Upper lobe of left lung (tissue), 6 donors: ENCODE measurements at regions not wholly inside any gene's neighbourhood (a gene's known extent, or its start where the extent isn't known, plus 50 kb on each side); places are given as distances from the start of the nearest gene placed in this dataset.

Experiments used
- ATAC-seq, 2 donors: fragments of 200-7000 bp; cut with Tn5 transposase; one replicate each; pipeline ENCODE4 v1.9.1; 2022; ENCODE audit warnings: mild to moderate bottlenecking in 2 of 2, moderate library complexity in 2 of 2; ENCODE audit not compliant: low FRiP score in 2 of 2
- DNase-seq, 2 donors: peaks; one replicate each; pipeline ENCODE4 v3.0.0-alpha.2; 2019 to 2020
- H3K27ac ChIP-seq, 4 donors: fragments of 200-600 bp; sonication (generic); one replicate each; pipeline ENCODE4 v1.5.1; 2016 to 2019
- H3K27me3 ChIP-seq, 4 donors: fragments of 200-600 bp; sonication (generic); one replicate each; pipeline ENCODE4 v1.5.1; 2017 to 2019
- H3K36me3 ChIP-seq, 4 donors: fragments of 200-600 bp; sonication (generic); one replicate each; pipeline ENCODE4 v1.5.1; 2016 to 2019
- H3K4me1 ChIP-seq, 4 donors: fragments of 200-600 bp; sonication (generic); one replicate each; pipeline ENCODE4 v1.5.1; 2018 to 2019
- H3K4me3 ChIP-seq, 4 donors: fragments of 200-600 bp; sonication (generic); one replicate each; pipeline ENCODE4 v1.5.1; 2017 to 2019; ENCODE audit warnings: mild to moderate bottlenecking in 2 of 4, moderate library complexity in 1 of 4
- H3K9me3 ChIP-seq, 4 donors: fragments of 200-600 bp; sonication (generic); one replicate each; pipeline ENCODE4 v1.5.1; 2018 to 2019
- CTCF ChIP-seq, 6 experiments: fragments of 450-650 bp in 4 of 6; fragments of 200-600 bp in 2 of 6; sonication (generic) in 2 of 6; IDR thresholded peaks; one replicate each; pipeline ENCODE4 v1.5.1; 2016 to 2019; ENCODE audit warnings: antibody characterized with exemption in 6 of 6
- EP300 ChIP-seq, 4 donors: sonication (generic); formaldehyde crosslinking; IDR thresholded peaks; one replicate each; pipeline ENCODE4 v1.5.1; 2017; ENCODE audit warnings: antibody characterized with exemption in 4 of 4, control low read depth in 2 of 4
- POLR2A ChIP-seq, 4 donors: fragments of 450-650 bp; IDR thresholded peaks; one replicate each; pipeline ENCODE4 v1.5.1; 2016 to 2017; ENCODE audit warnings: antibody characterized with exemption in 4 of 4, mild to moderate bottlenecking in 2 of 4
- POLR2AphosphoS5 ChIP-seq, 2 donors: sonication (generic); formaldehyde crosslinking; IDR thresholded peaks; one replicate each; pipeline ENCODE4 v1.5.1; 2017; ENCODE audit warnings: antibody characterized with exemption in 2 of 2
- WGBS, 2 donors: methylation state at CpG; one replicate each; pipeline ENCODE4 v1.1.5; 2017 to 2018; 5-methylcytosine and 5-hydroxymethylcytosine counted together
- donor health status: DM: no; HTN: no; CAD: no; lungs with moderate emphysema.
- donor health status: DM: no; HTN: yes; CAD: no; lungs with severe emphysema.

- peaks cover 6 to 26% (median 20%) of the 10 kb centered on the region in 4 donors for H3K9me3 ChIP-seq
- ATAC-seq (no peak), DNase-seq (no peak)
- no peaks in the 10 kb centered on the region for H3K4me1 ChIP-seq
- no peak overlapping the region for H3K4me3 ChIP-seq
- 80 to 87% methylated on average over 8 of the region's 8 CpGs for WGBS, 2 donors
- H3K27me3 ChIP-seq: no peaks in the 10 kb centered on the region
- TF ChIP-seq POLR2AphosphoS5 (IDR thresholded peaks at IDR 0.05) (no peak), POLR2A (IDR thresholded peaks at IDR 0.05) (no peak), EP300 (IDR thresholded peaks at IDR 0.05) (no peak), CTCF (IDR thresholded peaks at IDR 0.05) (no peak)
- no peaks in the 10 kb centered on the region for H3K36me3 ChIP-seq
- H3K27ac ChIP-seq: no peak overlapping the region
Observed at GRCh38 chr13:110965755-110966134, 50.9 kb upstream of the ANKRD10 start.

GRCh38 chr13:110965038-110965754, 50.3 kb upstream of the ANKRD10 start:
- no peak for ATAC-seq
- Histone ChIP-seq H3K4me3 (no peak overlapping the region), H3K4me1 (no peaks in the 10 kb centered on the region), H3K27me3 (no peaks in the 10 kb centered on the region), H3K27ac (no peak overlapping the region), H3K9me3 (peaks cover 6 to 26% (median 20%) of the 10 kb centered on the region in 4 donors), H3K36me3 (no peaks in the 10 kb centered on the region)
- no peak for DNase-seq
- 72 to 83% methylated on average over 5 of the region's 5 CpGs for WGBS, 2 donors
- no peak for TF ChIP-seq POLR2A (IDR thresholded peaks at IDR 0.05)
- TF ChIP-seq CTCF (IDR thresholded peaks at IDR 0.05): no peak
